B cell (primary cell): ENCODE measurements at regions not wholly inside any gene's neighbourhood (a gene's known extent, or its start where the extent isn't known, plus 50 kb on each side); places are given as distances from the start of the nearest gene placed in this dataset.

Experiments used
- ATAC-seq: fragments of 200-7000 bp; cut with Tn5 transposase; one replicate; pipeline ENCODE4 v1.10.0; 2021; ENCODE audit warnings: low read depth, mild to moderate bottlenecking, moderate number of reproducible peaks, moderate library complexity
- CTCF ChIA-PET: fragments of 350-600 bp; sonication (Branson Sonifier 250); formaldehyde crosslinking; loops from one replicate; lab custom pipeline; 2021; ENCODE audit warnings: antibody characterized with exemption, inconsistent platforms; lab: Charles Lee
- POLR2A ChIA-PET: fragments of 350-600 bp; sonication (Branson Sonifier 250); formaldehyde crosslinking; loops from one replicate; lab custom pipeline; 2021; ENCODE audit warnings: antibody characterized with exemption; lab: Charles Lee
- DNase-seq: peaks from one replicate; pipeline ENCODE4 v3.0.0; 2013
- H2AFZ ChIP-seq: 2 replicates; pipeline ENCODE4 v1.6.1; 2012; ENCODE audit warnings: mild to moderate bottlenecking, low read depth, low read length; ENCODE audit not compliant: insufficient read depth, poor library complexity, severe bottlenecking
- H3K27ac ChIP-seq, 2 donors: 1 replicate in 1 of 2; 2 replicates in 1 of 2; pipeline ENCODE4 v1.5.1; 2012 to 2013; ENCODE audit warnings: low read length in 2 of 2, mild to moderate bottlenecking in 2 of 2, moderate library complexity in 1 of 2
- H3K27me3 ChIP-seq, 4 experiments: fragments of 200-600 bp in 1 of 4; sonication (generic) in 1 of 4; replicated peaks in 1 of 4; 1 replicate in 2 of 4; 2 replicates in 2 of 4; pipeline versions ENCODE4 v1.6.1 to v1.7.0; 2013 to 2016; ENCODE audit warnings: low read length in 3 of 4, mild to moderate bottlenecking in 2 of 4, mixed read lengths in 1 of 4, moderate library complexity in 1 of 4; ENCODE audit not compliant: insufficient read depth in 4 of 4, control insufficient read depth in 3 of 4; ENCODE audit errors: control extremely low read depth in 1 of 4
- H3K36me3 ChIP-seq, 2 experiments: replicated peaks in 1 of 2; 1 replicate in 1 of 2; 2 replicates in 1 of 2; pipeline versions ENCODE4 v1.6.1 to v1.7.1; 2013; ENCODE audit warnings: low read length in 1 of 2; ENCODE audit not compliant: insufficient read depth in 2 of 2, control insufficient read depth in 1 of 2; ENCODE audit errors: control extremely low read depth in 1 of 2, extremely low read depth in 1 of 2
- H3K4me1 ChIP-seq, 2 donors: fragments of 200-600 bp in 1 of 2; sonication (generic) in 1 of 2; 1 replicate in 1 of 2; 2 replicates in 1 of 2; pipeline versions ENCODE4 v1.5.1 to v1.6.1; 2013 to 2017; ENCODE audit warnings: low read length in 2 of 2; ENCODE audit not compliant: control insufficient read depth in 2 of 2, insufficient read depth in 2 of 2
- H3K4me2 ChIP-seq: replicated peaks from 2 replicates; pipeline ENCODE3; 2012; ENCODE audit warnings: mild to moderate bottlenecking, low read depth, low read length; ENCODE audit not compliant: poor library complexity, severe bottlenecking
- H3K4me3 ChIP-seq, 5 experiments: fragments of 200-600 bp in 1 of 5; sonication (generic) in 1 of 5; 1 replicate in 3 of 5; 2 replicates in 2 of 5; pipeline versions ENCODE4 v1.5.1 to v1.7.0; 2011 to 2016; ENCODE audit warnings: low read length in 4 of 5, mild to moderate bottlenecking in 4 of 5, low read depth in 2 of 5, control low read depth in 1 of 5, moderate library complexity in 1 of 5; ENCODE audit not compliant: insufficient read depth in 1 of 5; ENCODE audit errors: control extremely low read depth in 1 of 5, extremely low read depth in 1 of 5
- H3K79me2 ChIP-seq: fragments of 200-600 bp; sonication (generic); one replicate; pipeline ENCODE4 v1.6.0; 2016; ENCODE audit warnings: low read length; ENCODE audit not compliant: control insufficient read depth, insufficient read depth
- H3K9ac ChIP-seq: fragments of 200-600 bp; sonication (generic); 2 replicates; pipeline ENCODE4 v1.6.1; 2017; ENCODE audit warnings: mild to moderate bottlenecking, low read length, moderate library complexity
- H3K9me3 ChIP-seq, 3 donors: one replicate each; pipeline versions ENCODE4 v1.6.1 to v1.7.1; 2013; ENCODE audit warnings: low read length in 2 of 3; ENCODE audit not compliant: control insufficient read depth in 2 of 3, insufficient read depth in 1 of 3; ENCODE audit errors: control extremely low read depth in 1 of 3
- H4K20me1 ChIP-seq: 2 replicates; pipeline ENCODE4 v1.6.0; 2012; ENCODE audit warnings: mild to moderate bottlenecking, low read length; ENCODE audit not compliant: insufficient read depth, control insufficient read depth, poor library complexity, severe bottlenecking
- H3K27ac Mint-ChIP-seq: one replicate; pipeline ENCODE4 v1.8.0; 2021; ENCODE audit warnings: mixed read lengths
- H3K27me3 Mint-ChIP-seq: one replicate; pipeline ENCODE4 v1.8.0; 2021; ENCODE audit warnings: mixed read lengths
- H3K4me1 Mint-ChIP-seq: one replicate; pipeline ENCODE4 v1.8.0; 2021; ENCODE audit warnings: mixed read lengths
- H3K4me3 Mint-ChIP-seq: one replicate; pipeline ENCODE4 v1.8.0; 2021; ENCODE audit warnings: mixed read lengths
- H3K9me3 Mint-ChIP-seq: one replicate; pipeline ENCODE4 v1.8.0; 2022; ENCODE audit warnings: mixed read lengths; ENCODE audit not compliant: insufficient read depth
- EZH2 ChIP-seq: IDR thresholded peaks from 2 replicates; pipeline ENCODE4 v1.6.1; 2012; ENCODE audit warnings: borderline replicate concordance, low read depth, mild to moderate bottlenecking, moderate library complexity, low read length; ENCODE audit not compliant: insufficient read depth, poor library complexity, severe bottlenecking
- WGBS: methylation state at CpG from one replicate; pipeline ENCODE4 v1.1.5; 2013; ENCODE audit warnings: missing lambda C conversion rate; ENCODE audit not compliant: insufficient coverage; 5-methylcytosine and 5-hydroxymethylcytosine counted together
- intact Hi-C: fragments of 100-400 bp; cut with micrococcal nuclease; formaldehyde crosslinking; loops from one replicate; pipeline ENCODE4 v1.10.0; 2022
- TF ChIP-seq, protein P1 (sequence below): fragments of 200-600 bp; IDR thresholded peaks from one replicate; pipeline ENCODE4 v1.8.0; 2022; ENCODE audit warnings: antibody characterized with exemption, mild to moderate bottlenecking

DNA sequence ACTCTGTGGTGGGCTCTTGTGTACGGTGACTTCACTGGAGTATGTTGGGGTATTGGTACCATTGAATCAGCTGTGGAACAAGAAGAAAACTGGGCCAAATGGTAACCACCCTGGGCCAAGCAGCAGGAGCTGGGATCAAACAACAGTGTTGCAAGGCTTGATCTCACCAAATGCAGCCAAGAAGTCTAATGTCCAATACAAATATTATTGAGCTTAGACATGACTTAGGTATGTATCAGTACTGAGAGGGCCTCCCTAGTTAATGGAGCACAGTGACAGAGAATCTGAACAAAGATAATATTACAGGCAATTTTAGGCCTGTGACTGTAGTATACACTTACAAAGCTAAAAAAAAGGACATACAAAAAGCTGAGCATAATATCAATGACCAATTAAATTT lies 604.8 kb downstream of the PLA2G4A start:
- ChIA-PET POLR2A (no interaction called here), CTCF (no interaction called here)
- no peaks in the 10 kb centered on the region for H3K9me3 Mint-ChIP-seq

DNA sequence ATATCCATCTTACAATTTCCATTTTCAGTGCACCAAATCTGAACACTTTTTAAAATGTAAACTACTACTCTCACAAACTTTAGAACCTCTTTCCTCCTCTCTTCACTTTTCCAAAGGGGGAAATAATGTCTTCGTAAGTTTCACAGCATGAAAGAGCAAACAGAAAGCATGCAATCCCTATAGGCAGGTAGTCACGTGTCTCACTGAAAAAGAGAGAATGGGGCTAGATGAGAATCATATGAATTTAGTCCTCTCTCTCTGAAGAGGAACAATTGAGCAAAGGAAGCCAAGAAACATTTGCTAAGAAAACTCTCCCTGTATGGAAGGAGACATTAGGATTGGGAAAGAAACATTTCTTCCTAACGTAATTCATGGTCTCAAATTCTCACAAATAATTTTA lies 613.9 kb downstream of the PLA2G4A start:
- ATAC-seq (no peak), DNase-seq (no peak)
- H3K79me2 ChIP-seq: no peaks in the 10 kb centered on the region
- no peaks in the 10 kb centered on the region for H3K36me3 ChIP-seq
- H3K27me3 ChIP-seq: no peaks in the 10 kb centered on the region
- Mint-ChIP-seq H3K9me3 (no peaks in the 10 kb centered on the region), H3K27me3 (no peaks in the 10 kb centered on the region), H3K4me1 (no peaks in the 10 kb centered on the region), H3K27ac (no peak overlapping the region), H3K4me3 (no peak overlapping the region)
- ChIA-PET POLR2A (no interaction called here), CTCF (no interaction called here)
- no peak overlapping the region for H3K27ac ChIP-seq
- H3K9ac ChIP-seq: no peak overlapping the region
- no peak overlapping the region for H3K4me3 ChIP-seq
- H3K4me1 ChIP-seq: no peaks in the 10 kb centered on the region
- TF ChIP-seq, protein P1, sequence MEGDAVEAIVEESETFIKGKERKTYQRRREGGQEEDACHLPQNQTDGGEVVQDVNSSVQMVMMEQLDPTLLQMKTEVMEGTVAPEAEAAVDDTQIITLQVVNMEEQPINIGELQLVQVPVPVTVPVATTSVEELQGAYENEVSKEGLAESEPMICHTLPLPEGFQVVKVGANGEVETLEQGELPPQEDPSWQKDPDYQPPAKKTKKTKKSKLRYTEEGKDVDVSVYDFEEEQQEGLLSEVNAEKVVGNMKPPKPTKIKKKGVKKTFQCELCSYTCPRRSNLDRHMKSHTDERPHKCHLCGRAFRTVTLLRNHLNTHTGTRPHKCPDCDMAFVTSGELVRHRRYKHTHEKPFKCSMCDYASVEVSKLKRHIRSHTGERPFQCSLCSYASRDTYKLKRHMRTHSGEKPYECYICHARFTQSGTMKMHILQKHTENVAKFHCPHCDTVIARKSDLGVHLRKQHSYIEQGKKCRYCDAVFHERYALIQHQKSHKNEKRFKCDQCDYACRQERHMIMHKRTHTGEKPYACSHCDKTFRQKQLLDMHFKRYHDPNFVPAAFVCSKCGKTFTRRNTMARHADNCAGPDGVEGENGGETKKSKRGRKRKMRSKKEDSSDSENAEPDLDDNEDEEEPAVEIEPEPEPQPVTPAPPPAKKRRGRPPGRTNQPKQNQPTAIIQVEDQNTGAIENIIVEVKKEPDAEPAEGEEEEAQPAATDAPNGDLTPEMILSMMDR: no peak
- TF ChIP-seq EZH2: no peak
- no peaks in the 10 kb centered on the region for H3K9me3 ChIP-seq
- no peak overlapping the region for H2AFZ ChIP-seq
- WGBS: 80% methylated on average over 1 of the region's 3 CpGs
- H4K20me1 ChIP-seq: no peaks in the 10 kb centered on the region
- intact Hi-C loops: no loop called here
- H3K4me2 ChIP-seq: no peak overlapping the region

More for the DNA sequence above, 604.8 kb downstream of the PLA2G4A start:
- Histone ChIP-seq H3K27me3 (no peaks in the 10 kb centered on the region), H3K79me2 (no peaks in the 10 kb centered on the region), H3K9me3 (no peaks in the 10 kb centered on the region), H4K20me1 (no peaks in the 10 kb centered on the region), H3K27ac (no peak overlapping the region), H3K4me2 (no peak overlapping the region), H3K4me3 (no peak overlapping the region), H3K36me3 (no peaks in the 10 kb centered on the region), H3K4me1 (no peaks in the 10 kb centered on the region), H2AFZ (no peak overlapping the region), H3K9ac (no peak overlapping the region)
- no peaks in the 10 kb centered on the region for H3K27me3 Mint-ChIP-seq
- DNase-seq: no peak
- ATAC-seq: no peak
- no CpG with 5 or more reads among the region's 1 CpG for WGBS
- intact Hi-C loops: no loop called here
- H3K27ac Mint-ChIP-seq: no peak overlapping the region
- no peak overlapping the region for H3K4me3 Mint-ChIP-seq
- no peaks in the 10 kb centered on the region for H3K4me1 Mint-ChIP-seq
- TF ChIP-seq, protein P1: no peak
- TF ChIP-seq EZH2: no peak
